Activated CD4-positive, alpha-beta T cell treated with anti-CD3 and anti-CD28 coated beads, Interleukin-2, amount 50 U/mL, for 1 hour (primary cell): ENCODE measurements at regions not wholly inside any gene's neighbourhood (a gene's known extent, or its start where the extent isn't known, plus 50 kb on each side); places are given as distances from the start of the nearest gene placed in this dataset.
A peak's percentile ranks its signal among the peaks of the same experiment; 100 is the strongest.

ENCODE experiments used
- DNase-seq: peaks from one replicate; pipeline ENCODE4 v3.0.0-alpha.2; 2020

- no peak for DNase-seq
Observed at GRCh38 chr15:66615846-66616245, 50.0 kb upstream of the LCTL start.

- DNase-seq, result no peak
Observed at GRCh38 chr15:66617137-66618090, 51.6 kb upstream of the LCTL start.

GRCh38 chr15:66619152-66619903 is 53.5 kb upstream of the LCTL start:
- peak; percentile 27 for DNase-seq

- DNase-seq, result no peak
Observed at GRCh38 chr15:66620341-66620740, 54.5 kb upstream of the LCTL start.

- DNase-seq, result no peak
Observed at GRCh38 chr15:66620744-66621344, 55.0 kb upstream of the LCTL start.

- no peak for DNase-seq
Observed at GRCh38 chr15:66621491-66622467, 56.0 kb upstream of the LCTL start.

- no peak for DNase-seq
Observed at GRCh38 chr15:66622591-66623022, 56.8 kb upstream of the LCTL start.

- DNase-seq, result no peak
Observed at GRCh38 chr15:66623801-66624453, 58.1 kb upstream of the LCTL start.

- no peak for DNase-seq
Observed at GRCh38 chr15:66625531-66625930, 59.7 kb upstream of the LCTL start.

- no peak for DNase-seq
Observed at GRCh38 chr15:66625974-66626373, 60.2 kb upstream of the LCTL start.

- no peak for DNase-seq
Observed at GRCh38 chr15:66628976-66629723, 63.4 kb upstream of the LCTL start.

GRCh38 chr15:66629817-66630576 is 64.2 kb upstream of the LCTL start:
- no peak for DNase-seq

- no peak for DNase-seq
Observed at GRCh38 chr15:66630801-66631351, 65.1 kb upstream of the LCTL start.

- no peak for DNase-seq
Observed at GRCh38 chr15:66631616-66632263, 65.9 kb upstream of the LCTL start.

GRCh38 chr15:66633041-66633937 is 67.5 kb upstream of the LCTL start:
- DNase-seq, result no peak

- no peak for DNase-seq
Observed at GRCh38 chr15:66633938-66634250, 68.1 kb upstream of the LCTL start.

GRCh38 chr15:66634540-66634939 is 67.5 kb upstream of the SMAD6 start:
- no peak for DNase-seq

GRCh38 chr15:66635006-66635405 is 67.0 kb upstream of the SMAD6 start:
- DNase-seq, result no peak
